HTERT RPE-1 (cell line): ENCODE measurements at regions not wholly inside any gene's neighbourhood (a gene's known extent, or its start where the extent isn't known, plus 50 kb on each side); places are given as distances from the start of the nearest gene placed in this dataset.
"Not testable (repeated sequence)": the region's sequence is repeated elsewhere in the genome, so short reads cannot be mapped to it uniquely, and the experiment has no call there.

Source experiments
- in situ Hi-C: fragments of 300-500 bp; cut with MboI; formaldehyde crosslinking; loops from 4 replicates; pipeline ENCODE4 v1.14.3; 2020; ENCODE audit warnings: low sequenced_read_pairs

GRCh38 chr3:104411757-104412156 lies 955.0 kb upstream of the ALCAM start:
- in situ Hi-C loops: no loop called here

GRCh38 chr3:104412608-104413580 lies 953.8 kb upstream of the ALCAM start:
- in situ Hi-C loops: no loop called here

DNA sequence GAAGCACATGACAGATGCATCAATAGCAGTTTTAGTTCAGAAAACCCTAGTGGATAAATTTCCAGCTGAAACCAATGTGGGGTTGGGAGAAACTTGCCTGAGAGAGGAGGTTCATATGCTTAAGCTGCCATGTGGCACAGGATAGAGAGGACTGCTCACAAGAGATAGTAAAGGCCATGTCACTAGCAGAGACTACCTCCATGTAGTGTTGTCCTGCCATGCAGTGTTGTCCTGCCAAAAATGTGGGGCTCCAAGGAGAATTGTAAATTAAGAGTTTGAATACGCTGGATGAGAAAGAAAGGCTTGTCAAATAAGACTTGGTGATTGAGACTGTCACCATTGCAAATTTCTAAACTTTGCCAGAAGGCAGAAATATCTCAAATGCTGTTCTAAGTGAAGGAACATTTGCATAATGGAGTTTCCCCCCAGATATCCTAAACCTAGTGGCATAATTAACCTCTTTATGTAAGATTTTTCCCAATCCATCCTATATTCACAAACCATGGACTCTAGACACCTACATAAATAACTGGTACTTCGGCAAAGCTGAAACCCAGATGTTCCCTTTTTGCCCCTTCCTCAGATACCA lies 938.3 kb upstream of the ALCAM start:
- in situ Hi-C loops: no loop called here

DNA sequence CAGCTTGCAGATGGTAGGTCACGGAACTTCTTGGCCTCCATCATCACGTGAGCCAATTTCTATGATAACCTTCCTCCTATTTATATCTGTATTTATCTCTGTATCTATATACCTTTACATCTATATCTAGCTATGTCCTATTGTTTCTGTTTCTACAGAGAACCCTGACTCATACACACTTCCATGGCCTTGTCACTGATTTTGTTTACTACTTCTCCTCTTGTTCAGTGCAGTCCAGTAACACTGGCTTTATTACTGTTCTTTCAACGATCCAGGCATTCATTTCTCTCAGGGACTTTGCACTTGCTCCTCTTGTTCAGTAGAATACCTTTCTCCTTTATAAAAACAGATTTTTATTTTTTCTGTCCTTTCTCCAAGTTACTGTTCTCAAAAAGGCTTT lies 937.0 kb upstream of the ALCAM start:
- in situ Hi-C loops: no loop called here

DNA sequence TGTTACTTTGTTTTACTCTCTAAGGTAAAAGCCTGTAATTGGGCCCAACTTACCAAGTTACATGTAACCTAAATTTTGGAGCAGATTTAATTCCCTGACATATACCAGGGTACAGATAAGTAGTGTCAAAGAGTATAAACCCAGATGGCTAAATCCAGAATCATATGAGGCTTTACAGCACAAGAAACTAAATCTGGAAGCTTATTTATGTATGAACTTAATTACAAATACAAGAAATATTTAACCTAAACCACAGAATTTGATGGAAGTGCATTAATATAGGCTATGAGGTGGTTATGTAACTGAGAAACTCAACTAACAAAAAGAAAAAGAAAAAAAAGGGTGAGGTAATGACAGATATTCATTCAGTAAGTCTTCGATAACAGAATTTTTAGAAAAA lies 930.2 kb upstream of the ALCAM start:
- in situ Hi-C loops: no loop called here

GRCh38 chr3:104437131-104437750 lies 929.5 kb upstream of the ALCAM start:
- in situ Hi-C loops: no loop called here

DNA sequence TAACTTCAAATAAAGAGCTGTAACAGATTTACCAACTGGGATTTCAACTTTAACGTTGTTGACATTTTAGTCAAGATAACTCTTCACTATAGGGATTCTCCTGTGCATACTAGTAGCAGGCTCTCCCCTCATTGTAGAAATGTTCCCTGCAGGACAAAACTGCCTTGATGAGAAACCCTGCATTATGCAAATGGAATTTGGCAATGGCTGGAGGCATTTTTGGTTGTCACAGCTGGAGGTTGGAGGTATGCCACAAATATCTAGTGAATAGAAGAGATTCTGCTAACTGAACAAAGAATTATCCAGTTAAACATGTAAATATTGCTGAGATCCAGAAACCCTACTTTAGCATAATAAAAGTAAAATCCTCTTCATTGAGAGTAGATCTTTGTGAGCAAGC lies 928.8 kb upstream of the ALCAM start:
- in situ Hi-C loops: no loop called here

DNA sequence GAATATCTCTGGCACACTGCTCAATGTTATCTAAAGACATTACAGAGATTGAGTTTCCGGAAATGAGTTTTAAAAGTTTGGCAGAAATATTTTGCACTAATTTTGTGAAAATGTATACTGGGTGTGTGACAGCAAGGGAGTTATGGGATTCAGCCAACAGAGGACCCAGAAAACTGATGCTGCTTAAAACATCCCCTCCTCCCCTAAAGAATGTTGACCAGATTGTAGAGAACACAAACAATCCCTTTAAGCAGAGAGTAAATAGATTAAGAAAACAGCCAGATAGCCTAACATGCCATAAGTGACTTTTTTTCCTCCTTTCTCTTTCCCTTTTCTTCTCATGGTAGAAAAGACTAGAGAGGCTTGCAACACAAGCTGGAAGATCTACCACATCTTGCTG lies 928.0 kb upstream of the ALCAM start:
- in situ Hi-C loops: no loop called here

- in situ Hi-C loops: not testable (repeated sequence)
Observed at GRCh38 chr3:104445252-104445919, 921.3 kb upstream of the ALCAM start.

DNA sequence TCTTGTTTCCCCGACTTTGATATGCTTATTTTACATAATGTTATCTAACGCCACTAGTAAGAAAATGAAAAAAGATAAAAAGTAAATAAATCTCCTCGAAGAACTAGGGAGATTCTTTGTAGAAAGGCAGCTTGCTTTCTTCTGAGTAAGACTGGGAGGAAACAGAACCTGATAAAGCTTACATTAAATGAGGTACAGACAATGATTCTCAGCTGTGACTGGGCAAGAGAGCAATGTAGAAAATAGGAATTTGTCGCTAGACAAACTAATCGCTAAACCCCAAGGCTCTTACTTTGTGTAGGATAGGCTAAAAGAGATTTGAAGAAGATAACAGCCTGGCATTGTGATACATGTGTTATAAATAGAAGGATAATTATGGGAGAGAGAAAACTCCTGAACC lies 919.0 kb upstream of the ALCAM start:
- in situ Hi-C loops: no loop called here

DNA sequence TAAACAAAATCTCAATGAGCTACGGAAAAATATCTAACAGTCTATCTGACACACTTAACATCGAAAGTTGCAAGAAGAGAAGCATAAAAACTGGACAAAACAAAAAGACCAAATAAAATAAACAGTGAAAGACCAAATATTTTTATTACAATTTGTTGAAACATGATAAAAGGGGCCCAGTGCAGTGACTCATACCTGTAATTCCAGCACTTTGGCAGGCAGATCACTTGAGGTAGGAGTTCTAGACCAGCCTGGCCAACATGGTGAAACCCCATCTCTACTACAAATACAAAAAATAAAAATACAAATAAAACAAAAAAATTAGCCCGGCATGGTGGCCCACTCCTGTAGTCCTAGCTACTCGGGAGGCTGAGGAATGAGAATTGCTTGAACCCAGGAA lies 914.0 kb upstream of the ALCAM start:
- in situ Hi-C loops: no loop called here

GRCh38 chr3:104458657-104459056 lies 908.1 kb upstream of the ALCAM start:
- in situ Hi-C loops: no loop called here

DNA sequence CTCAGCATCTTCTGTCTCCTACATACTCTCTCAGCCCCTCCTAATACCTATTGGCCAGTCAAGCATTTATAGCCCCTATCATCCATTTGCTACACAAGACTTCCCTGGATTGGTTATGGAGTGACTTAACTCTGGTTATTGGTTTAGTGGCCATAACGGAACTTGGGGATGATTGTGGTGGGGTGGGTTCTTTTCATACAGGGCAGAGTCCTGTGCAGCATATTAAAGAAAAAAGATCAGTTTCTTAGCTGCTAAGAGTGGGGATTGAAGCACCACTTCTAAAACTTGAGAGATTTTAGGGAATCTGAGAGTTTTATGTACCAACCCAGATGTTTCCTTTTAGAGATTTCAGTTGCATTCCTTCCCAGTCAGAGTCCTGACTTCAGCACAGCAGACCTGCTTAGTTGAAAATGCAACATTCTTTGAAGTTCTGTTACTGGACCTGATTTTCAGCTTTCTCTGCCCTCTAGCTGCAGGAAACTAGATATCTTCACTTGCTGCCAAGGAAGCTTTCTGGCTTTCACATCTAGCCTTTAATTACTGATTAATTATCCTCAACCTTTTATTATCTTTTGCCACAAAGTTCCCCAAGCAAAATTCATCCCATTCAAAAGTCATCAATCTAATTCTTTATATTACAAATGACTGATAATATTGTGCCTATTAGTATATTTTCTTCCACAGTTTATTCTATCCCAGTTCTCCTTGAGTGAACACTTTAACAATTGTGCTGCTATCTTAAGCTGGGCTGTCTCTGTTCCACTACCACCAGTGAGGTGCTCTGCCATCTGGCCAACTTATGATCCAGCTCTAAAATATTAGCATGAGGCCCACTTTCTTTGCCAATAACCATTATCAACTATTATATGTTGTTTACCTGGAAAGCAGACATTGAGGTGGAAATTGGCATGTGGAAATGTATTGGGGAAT lies 906.0 kb upstream of the ALCAM start:
- in situ Hi-C loops: no loop called here

DNA sequence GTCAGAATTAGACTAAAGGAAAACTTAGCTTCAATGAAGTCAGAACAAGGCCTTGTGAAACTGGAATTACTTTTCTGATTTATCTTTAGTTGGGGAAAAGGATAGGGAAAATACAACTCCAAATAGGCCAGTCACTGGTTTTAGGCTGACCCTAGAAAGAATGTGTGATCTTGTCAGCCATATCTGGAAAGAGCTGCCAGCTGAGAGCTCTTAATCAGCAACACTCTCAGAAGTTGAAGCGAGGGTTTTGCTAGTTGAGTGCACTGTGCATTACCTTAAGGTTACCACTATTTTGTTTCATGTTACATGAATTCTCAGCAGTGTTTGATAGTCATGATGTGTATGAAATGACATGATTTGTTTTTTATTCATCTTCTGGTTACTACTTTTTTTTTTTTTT lies 905.3 kb upstream of the ALCAM start:
- in situ Hi-C loops: no loop called here

DNA sequence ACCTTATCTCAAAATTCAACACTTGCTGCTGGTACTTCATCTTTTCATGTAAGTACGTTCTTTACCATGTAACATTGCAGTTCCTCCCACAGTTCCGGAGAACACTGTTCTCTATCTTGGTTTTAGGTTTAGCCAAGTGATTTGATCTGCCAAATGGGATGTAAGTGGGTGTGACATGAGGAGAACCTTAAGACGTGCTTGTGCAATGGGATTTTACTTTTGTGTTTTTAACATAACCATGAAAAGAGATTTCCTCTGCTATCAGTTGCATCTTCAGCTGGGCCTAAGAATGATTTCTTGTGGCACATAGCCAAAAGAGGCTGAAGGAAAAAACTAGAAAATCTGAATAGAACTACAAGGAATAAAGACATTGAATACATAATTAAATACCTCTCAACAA lies 894.5 kb upstream of the ALCAM start:
- in situ Hi-C loops: no loop called here

- in situ Hi-C loops: no loop called here
Observed at GRCh38 chr3:104474011-104474410, 892.7 kb upstream of the ALCAM start.

- in situ Hi-C loops: no loop called here
Observed at GRCh38 chr3:104503022-104503421, 863.7 kb upstream of the ALCAM start.

GRCh38 chr3:104510131-104510849 lies 856.4 kb upstream of the ALCAM start:
- in situ Hi-C loops: no loop called here

GRCh38 chr3:104514371-104514770 lies 852.3 kb upstream of the ALCAM start:
- in situ Hi-C loops: no loop called here

- in situ Hi-C loops: no loop called here
Observed at GRCh38 chr3:104514776-104515175, 851.9 kb upstream of the ALCAM start.
